NCI-H128 (cell line): ENCODE measurements at regions not wholly inside any gene's neighbourhood (a gene's known extent, or its start where the extent isn't known, plus 50 kb on each side); places are given as distances from the start of the nearest gene placed in this dataset.
"Not testable (repeated sequence)": the region's sequence is repeated elsewhere in the genome, so short reads cannot be mapped to it uniquely, and the experiment has no call there.

Source experiments
- DNase-seq: peaks from one replicate; lab custom pipeline; 2025; ENCODE audit not compliant: unreplicated experiment; lab: John Stamatoyannopoulos, UW

- DNase-seq = no peak
Observed at GRCh38 chr2:194491409-194492115, 1165.5 kb upstream of the SLC39A10 start.

- DNase-seq = no peak
Observed at GRCh38 chr2:194486326-194486725, 1170.7 kb upstream of the SLC39A10 start.

GRCh38 chr2:194483041-194483440 lies 1174.0 kb upstream of the SLC39A10 start:
- no peak for DNase-seq

GRCh38 chr2:194465641-194466040 lies 1191.4 kb upstream of the SLC39A10 start:
- DNase-seq = no peak

- no peak for DNase-seq
Observed at GRCh38 chr2:194464964-194465638, 1191.9 kb upstream of the SLC39A10 start.

- DNase-seq = not testable (repeated sequence)
Observed at GRCh38 chr2:194462883-194463282, 1194.1 kb upstream of the SLC39A10 start.

- DNase-seq = no peak
Observed at GRCh38 chr2:194455358-194455757, 1201.7 kb upstream of the SLC39A10 start.

GRCh38 chr2:194452504-194452903 lies 1204.5 kb upstream of the SLC39A10 start:
- no peak for DNase-seq

- no peak for DNase-seq
Observed at GRCh38 chr2:194445226-194445625, 1211.8 kb upstream of the SLC39A10 start.

- DNase-seq = no peak
Observed at GRCh38 chr2:194443926-194444325, 1213.1 kb upstream of the SLC39A10 start.

- no peak for DNase-seq
Observed at GRCh38 chr2:194424683-194425209, 1232.3 kb upstream of the SLC39A10 start.

- no peak for DNase-seq
Observed at GRCh38 chr2:194411221-194411620, 1245.8 kb upstream of the SLC39A10 start.

- DNase-seq = no peak
Observed at GRCh38 chr2:194395818-194396217, 1261.2 kb upstream of the SLC39A10 start.

- DNase-seq = no peak
Observed at GRCh38 chr2:194385376-194385775, 1271.7 kb upstream of the SLC39A10 start.

- DNase-seq = no peak
Observed at GRCh38 chr2:194383401-194383800, 1273.6 kb upstream of the SLC39A10 start.

- DNase-seq = no peak
Observed at GRCh38 chr2:194382221-194382620, 1274.8 kb upstream of the SLC39A10 start.

GRCh38 chr2:194380011-194380410 lies 1277.0 kb upstream of the SLC39A10 start:
- no peak for DNase-seq

GRCh38 chr2:194367390-194367789 lies 1289.6 kb upstream of the SLC39A10 start:
- not testable (repeated sequence) for DNase-seq

- DNase-seq = no peak
Observed at GRCh38 chr2:194363878-194364277, 1293.1 kb upstream of the SLC39A10 start.

GRCh38 chr2:194363295-194363694 lies 1293.7 kb upstream of the SLC39A10 start:
- DNase-seq = no peak

GRCh38 chr2:194352505-194352904 lies 1304.5 kb upstream of the SLC39A10 start:
- DNase-seq = no peak

GRCh38 chr2:194346193-194346592 lies 1310.8 kb upstream of the SLC39A10 start:
- no peak for DNase-seq
